HepG2 (cell line): ENCODE measurements at regions not wholly inside any gene's neighbourhood (a gene's known extent, or its start where the extent isn't known, plus 50 kb on each side); places are given as distances from the start of the nearest gene placed in this dataset.

Experiments
- CERS6 ChIP-seq: sonication (generic); formaldehyde crosslinking; IDR thresholded peaks from 2 replicates; pipeline ENCODE4 v1.5.0; 2020; ENCODE audit warnings: missing genetic modification reagents
- CREB1 ChIP-seq, 2 experiments: fragments of 450-650 bp in 1 of 2; IDR thresholded peaks; 2 replicates each; pipeline ENCODE4 v1.6.1; 2016 to 2017; ENCODE audit warnings: control low read depth in 1 of 2, mild to moderate bottlenecking in 1 of 2, missing compliant biosample characterization in 1 of 2, missing genetic modification characterization in 1 of 2
- NR3C1 ChIP-seq: sonication (generic); formaldehyde crosslinking; IDR thresholded peaks from 2 replicates; pipeline ENCODE4 v1.4.0; 2020; ENCODE audit warnings: missing genetic modification reagents
- ZNF354B ChIP-seq: sonication (generic); formaldehyde crosslinking; IDR thresholded peaks from 2 replicates; pipeline ENCODE4 v1.8.0; 2022; ENCODE audit warnings: mild to moderate bottlenecking, missing genetic modification reagents
- ZNF44 ChIP-seq: sonication (generic); formaldehyde crosslinking; IDR thresholded peaks from 2 replicates; pipeline ENCODE4 v1.5.1; 2020; ENCODE audit warnings: mild to moderate bottlenecking, missing genetic modification reagents

GRCh38 chr20:60697252-60697651 is 554.8 kb upstream of the CDH4 start:
- TF ChIP-seq NR3C1 (CRISPR knock-in tag) (no peak), ZNF354B (CRISPR knock-in tag) (no peak), CERS6 (no peak), CREB1 (IDR thresholded peaks at IDR 0.05) (no peak), CREB1 (CRISPR knock-in tag; IDR thresholded peaks at IDR 0.05) (no peak), ZNF44 (CRISPR knock-in tag) (no peak)
